ENCODE measurements at regions not wholly inside any gene's neighbourhood (a gene's known extent, or its start where the extent isn't known, plus 50 kb on each side); places are given as distances from the start of the nearest gene placed in this dataset.
"Not testable (repeated sequence)": the region's sequence is repeated elsewhere in the genome, so short reads cannot be mapped to it uniquely, and the experiment has no call there.

GRCh38 chr16:17970157-17970765 is 366.3 kb downstream of the NPIPA8 start:
- Histone ChIP-seq H3K9me3 (no peaks in the 10 kb centered on the region), H3K27me3 (peaks cover 0 to 5% (median 5%) of the 10 kb centered on the region in 3 donors), H3K27ac (peak overlapping the region in 3 of 4 donors; percentile 10 to 57 (median 13)), H3K4me3 (no peak overlapping the region), H3K4me1 (no peaks in the 10 kb centered on the region), H3K36me3 (no peaks in the 10 kb centered on the region)
- no peak for DNase-seq
- intact Hi-C loops (cut with DNase I; ENCODE audit: low total_unique reads), result loop anchor here (10.0 kb wide), 1 partner anchor 495 kb away; the partner anchor contains the start of gene XYLT1
- TF ChIP-seq POLR2A (IDR thresholded peaks at IDR 0.05), result no peak
- in situ Hi-C loops (cut with MboI; ENCODE audit: low sequenced_read_pairs in 4 of 4), result no loop called here
- ATAC-seq, result no peak

- Histone ChIP-seq H3K36me3 (no peaks in the 10 kb centered on the region), H3K27me3 (peaks cover 0 to 4% (median 0%) of the 10 kb centered on the region in 3 donors), H3K9me3 (no peaks in the 10 kb centered on the region), H3K27ac (no peak overlapping the region), H3K4me1 (no peaks in the 10 kb centered on the region), H3K4me3 (no peak overlapping the region)
- ATAC-seq (no peak), DNase-seq (no peak)
- TF ChIP-seq POLR2A (IDR thresholded peaks at IDR 0.05) (no peak), CTCF (IDR thresholded peaks at IDR 0.05 in 4 of 5, conservative IDR thresholded peaks at IDR 0.05 in 1 of 5) (no peak)
- intact Hi-C loops (cut with DNase I; ENCODE audit: low total_unique reads), result no loop called here
- in situ Hi-C loops (cut with MboI; ENCODE audit: low sequenced_read_pairs in 4 of 4), result no loop called here
These were observed 371.2 kb downstream of the NPIPA8 start for GRCh38 chr16:17965133-17965900.

- DNase-seq, result no peak
- Histone ChIP-seq H3K9me3 (no peaks in the 10 kb centered on the region), H3K27me3 (peaks cover 0 to 4% (median 0%) of the 10 kb centered on the region in 3 donors), H3K4me1 (no peaks in the 10 kb centered on the region), H3K4me3 (no peak overlapping the region), H3K36me3 (no peaks in the 10 kb centered on the region), H3K27ac (no peak overlapping the region)
- no peak for ATAC-seq
- intact Hi-C loops (cut with DNase I; ENCODE audit: low total_unique reads), result no loop called here
- in situ Hi-C loops (cut with MboI; ENCODE audit: low sequenced_read_pairs in 4 of 4), result no loop called here
- no peak for TF ChIP-seq POLR2A (IDR thresholded peaks at IDR 0.05)
- TF ChIP-seq CTCF (IDR thresholded peaks at IDR 0.05 in 4 of 5, conservative IDR thresholded peaks at IDR 0.05 in 1 of 5), result no peak
These were observed 372.3 kb downstream of the NPIPA8 start for GRCh38 chr16:17964196-17964595.

GRCh38 chr16:17963185-17963836 is 373.2 kb downstream of the NPIPA8 start:
- ATAC-seq (no peak), DNase-seq (no peak)
- no peaks in the 10 kb centered on the region for H3K4me1 ChIP-seq
- TF ChIP-seq POLR2A (IDR thresholded peaks at IDR 0.05), result no peak
- TF ChIP-seq CTCF (IDR thresholded peaks at IDR 0.05 in 4 of 5, conservative IDR thresholded peaks at IDR 0.05 in 1 of 5), result no peak
- no peak overlapping the region for H3K27ac ChIP-seq
- peaks cover 0 to 4% (median 0%) of the 10 kb centered on the region in 3 donors for H3K27me3 ChIP-seq
- in situ Hi-C loops (cut with MboI; ENCODE audit: low sequenced_read_pairs in 4 of 4), result no loop called here
- H3K36me3 ChIP-seq, result no peaks in the 10 kb centered on the region
- H3K9me3 ChIP-seq, result no peaks in the 10 kb centered on the region
- H3K4me3 ChIP-seq, result no peak overlapping the region
- intact Hi-C loops (cut with DNase I; ENCODE audit: low total_unique reads), result no loop called here

GRCh38 chr16:17962726-17963125 is 373.8 kb downstream of the NPIPA8 start:
- ATAC-seq (no peak), DNase-seq (no peak)
- Histone ChIP-seq H3K4me1 (no peaks in the 10 kb centered on the region), H3K36me3 (no peaks in the 10 kb centered on the region), H3K9me3 (no peaks in the 10 kb centered on the region), H3K4me3 (no peak overlapping the region), H3K27ac (no peak overlapping the region), H3K27me3 (peaks cover 0 to 4% (median 0%) of the 10 kb centered on the region in 3 donors)
- TF ChIP-seq CTCF (IDR thresholded peaks at IDR 0.05 in 4 of 5, conservative IDR thresholded peaks at IDR 0.05 in 1 of 5), result no peak
- TF ChIP-seq POLR2A (IDR thresholded peaks at IDR 0.05), result no peak
- intact Hi-C loops (cut with DNase I; ENCODE audit: low total_unique reads), result no loop called here
- in situ Hi-C loops (cut with MboI; ENCODE audit: low sequenced_read_pairs in 4 of 4), result no loop called here

GRCh38 chr16:17961822-17962221 is 374.7 kb downstream of the NPIPA8 start:
- H3K4me3 ChIP-seq; H3K27me3 ChIP-seq; in situ Hi-C loops (cut with MboI; ENCODE audit: low sequenced_read_pairs in 4 of 4); H3K4me1 ChIP-seq; DNase-seq; H3K9me3 ChIP-seq; intact Hi-C loops (cut with DNase I; ENCODE audit: low total_unique reads); ATAC-seq; H3K27ac ChIP-seq; H3K36me3 ChIP-seq: not testable (repeated sequence)
